IMR-90 (cell line): ENCODE measurements at regions not wholly inside any gene's neighbourhood (a gene's known extent, or its start where the extent isn't known, plus 50 kb on each side); places are given as distances from the start of the nearest gene placed in this dataset.

Source experiments
- ATAC-seq: fragments of 200-7000 bp; cut with Tn5 transposase; 2 replicates; pipeline ENCODE4 v1.9.1; 2020; ENCODE audit warnings: low read depth, mild to moderate bottlenecking, moderate library complexity
- BruUV-seq: library from RNA; stranded (reverse); fragments of 400-500 nt; replicated peaks from 2 replicates; lab custom pipeline; 2021; lab: Mats Ljungman, UMichigan
- CTCF ChIA-PET: fragments of 300-600 bp; formaldehyde crosslinking; extraction: SDS; loops from one replicate; lab custom pipeline; 2021; ENCODE audit warnings: antibody characterized with exemption; lab: Yijun Ruan, JAX
- POLR2A ChIA-PET: fragments of 300-600 bp; sonication (Branson Sonifier 250); formaldehyde crosslinking; loops from one replicate; lab custom pipeline; 2022; ENCODE audit warnings: antibody characterized with exemption; ENCODE audit not compliant: unreplicated experiment; lab: Charles Lee
- DNase-seq: peaks from one replicate; pipeline ENCODE4 v3.0.0; 2013
- H2AFZ ChIP-seq: replicated peaks from 2 replicates; pipeline ENCODE3; 2013; ENCODE audit warnings: low read length, mild to moderate bottlenecking; ENCODE audit not compliant: poor library complexity
- H2AK5ac ChIP-seq: 2 replicates; pipeline ENCODE4 v1.6.1; 2013; ENCODE audit warnings: low read depth, low read length, inconsistent platforms
- H2AK9ac ChIP-seq: replicated peaks from 2 replicates; pipeline ENCODE3; 2013; ENCODE audit warnings: mild to moderate bottlenecking, low read depth, low read length, moderate library complexity; ENCODE audit not compliant: poor library complexity
- H2BK120ac ChIP-seq: 2 replicates; pipeline ENCODE4 v1.6.1; 2013; ENCODE audit warnings: low read depth, low read length, inconsistent platforms
- H2BK15ac ChIP-seq: 3 replicates; pipeline ENCODE4 v1.6.1; 2013; ENCODE audit warnings: low read depth, low read length, inconsistent platforms
- H2BK20ac ChIP-seq: 2 replicates; pipeline ENCODE4 v1.6.1; 2013; ENCODE audit warnings: low read depth, mild to moderate bottlenecking, inconsistent platforms, low read length, moderate library complexity
- H2BK5ac ChIP-seq: 2 replicates; pipeline ENCODE4 v1.6.1; 2013; ENCODE audit warnings: mild to moderate bottlenecking, low read depth, low read length, inconsistent platforms; ENCODE audit not compliant: poor library complexity, severe bottlenecking
- H3K14ac ChIP-seq: replicated peaks from 2 replicates; pipeline ENCODE4 v1.6.1; 2013; ENCODE audit warnings: low read depth, low read length, inconsistent platforms
- H3K18ac ChIP-seq: 2 replicates; pipeline ENCODE4 v1.6.1; 2013; ENCODE audit warnings: low read depth, low read length, control low read depth
- H3K23ac ChIP-seq: 2 replicates; pipeline ENCODE4 v1.6.1; 2013; ENCODE audit warnings: low read depth, low read length, inconsistent platforms
- H3K27ac ChIP-seq: 2 replicates; pipeline ENCODE4 v1.5.1; 2013; ENCODE audit warnings: mild to moderate bottlenecking, control low read depth, low read length; ENCODE audit not compliant: insufficient read depth
- H3K27me3 ChIP-seq: 2 replicates; pipeline ENCODE4 v1.6.1; 2013; ENCODE audit warnings: low read length; ENCODE audit not compliant: control insufficient read depth, insufficient read depth
- H3K36me3 ChIP-seq: 2 replicates; pipeline ENCODE4 v1.6.1; 2013; ENCODE audit warnings: low read length, mixed read lengths; ENCODE audit not compliant: control insufficient read depth, insufficient read depth
- H3K4ac ChIP-seq: 2 replicates; pipeline ENCODE4 v1.6.1; 2013; ENCODE audit warnings: low read depth, low read length, inconsistent platforms
- H3K4me1 ChIP-seq: 2 replicates; pipeline ENCODE4 v1.6.1; 2013; ENCODE audit warnings: low read length, mixed read lengths; ENCODE audit not compliant: control insufficient read depth, insufficient read depth
- H3K4me2 ChIP-seq: 2 replicates; pipeline ENCODE4 v1.6.1; 2013; ENCODE audit warnings: low read depth, mild to moderate bottlenecking, control low read depth, low read length, moderate library complexity
- H3K4me3 ChIP-seq: 2 replicates; pipeline ENCODE4 v1.5.1; 2013; ENCODE audit warnings: low read depth, mild to moderate bottlenecking, control low read depth, low read length, moderate library complexity; ENCODE audit not compliant: insufficient read depth
- H3K56ac ChIP-seq: 2 replicates; pipeline ENCODE4 v1.6.1; 2013; ENCODE audit warnings: low read length, inconsistent platforms; ENCODE audit not compliant: insufficient read depth; ENCODE audit errors: extremely low read depth
- H3K79me1 ChIP-seq, 2 experiments: 2 replicates each; pipeline ENCODE4 v1.6.1; 2013; ENCODE audit warnings: low read length in 2 of 2, inconsistent platforms in 1 of 2, low read depth in 1 of 2
- H3K9ac ChIP-seq: 2 replicates; pipeline ENCODE4 v1.6.1; 2013; ENCODE audit warnings: low read depth, low read length, control low read depth
- H3K9me1 ChIP-seq: 2 replicates; pipeline ENCODE4 v1.6.1; 2013; ENCODE audit warnings: low read length, inconsistent platforms; ENCODE audit not compliant: insufficient read depth
- H3K9me3 ChIP-seq: 2 replicates; pipeline ENCODE4 v1.6.1; 2013; ENCODE audit warnings: low read length; ENCODE audit not compliant: control insufficient read depth, insufficient read depth
- H4K20me1 ChIP-seq: 2 replicates; pipeline ENCODE4 v1.6.1; 2013; ENCODE audit warnings: low read length, inconsistent platforms; ENCODE audit not compliant: insufficient read depth
- H4K5ac ChIP-seq: 2 replicates; pipeline ENCODE4 v1.6.1; 2013; ENCODE audit warnings: mild to moderate bottlenecking, low read depth, low read length, control low read depth
- H4K8ac ChIP-seq, 2 experiments: 2 replicates each; pipeline ENCODE4 v1.6.1; 2013; ENCODE audit warnings: low read depth in 2 of 2, low read length in 2 of 2, control low read depth in 1 of 2, inconsistent platforms in 1 of 2
- H4K91ac ChIP-seq: 2 replicates; pipeline ENCODE4 v1.6.1; 2013; ENCODE audit warnings: low read depth, low read length, inconsistent platforms; ENCODE audit not compliant: insufficient read depth
- BHLHE40 ChIP-seq: fragments of 150-350 bp; IDR thresholded peaks from 2 replicates; pipeline ENCODE4 v1.6.1; 2016; ENCODE audit warnings: mild to moderate bottlenecking, low read depth, low read length
- CEBPB ChIP-seq: IDR thresholded peaks from 2 replicates; pipeline ENCODE4 v1.6.1; 2012; ENCODE audit warnings: low read depth, low read length, improper control_type of control experiment
- CHD1 ChIP-seq: IDR thresholded peaks from 2 replicates; pipeline ENCODE4 v1.6.1; 2012; ENCODE audit warnings: low read depth, low read length, improper control_type of control experiment
- FOS ChIP-seq: fragments of 150-350 bp; IDR thresholded peaks from 2 replicates; pipeline ENCODE4 v1.6.1; 2016; ENCODE audit warnings: low read depth, low read length
- MAFK ChIP-seq: IDR thresholded peaks from 2 replicates; pipeline ENCODE4 v1.6.1; 2012; ENCODE audit warnings: low read depth, low read length, improper control_type of control experiment
- MAZ ChIP-seq: IDR thresholded peaks from 2 replicates; pipeline ENCODE4 v1.6.1; 2012; ENCODE audit warnings: low read depth, mild to moderate bottlenecking, low read length, improper control_type of control experiment, moderate library complexity, borderline replicate concordance
- MXI1 ChIP-seq: IDR thresholded peaks from 2 replicates; pipeline ENCODE4 v1.6.1; 2012; ENCODE audit warnings: low read depth, mild to moderate bottlenecking, low read length, moderate library complexity, borderline replicate concordance
- NFE2L2 ChIP-seq: fragments of 150-350 bp; IDR thresholded peaks from 2 replicates; pipeline ENCODE4 v1.6.1; 2016; ENCODE audit warnings: low read depth, mild to moderate bottlenecking, low read length
- POLR2A ChIP-seq: IDR thresholded peaks from 2 replicates; pipeline ENCODE4 v1.6.1; 2012; ENCODE audit warnings: mild to moderate bottlenecking, low read depth, low read length
- RAD21 ChIP-seq: IDR thresholded peaks from 2 replicates; pipeline ENCODE4 v1.6.1; 2012; ENCODE audit warnings: low read length, improper control_type of control experiment
- RCOR1 ChIP-seq: IDR thresholded peaks from 2 replicates; pipeline ENCODE4 v1.6.1; 2012; ENCODE audit warnings: mild to moderate bottlenecking, low read length, improper control_type of control experiment; ENCODE audit not compliant: insufficient replicate concordance
- RFX5 ChIP-seq: IDR thresholded peaks from 2 replicates; pipeline ENCODE4 v1.8.0; 2012; ENCODE audit warnings: low read depth, mild to moderate bottlenecking, low read length, moderate library complexity
- SMC3 ChIP-seq: fragments of 150-350 bp; IDR thresholded peaks from 2 replicates; pipeline ENCODE4 v1.6.1; 2016; ENCODE audit warnings: low read depth, mild to moderate bottlenecking, antibody characterized with exemption, low read length, moderate library complexity
- WGBS, 2 experiments: methylation state at CpG; one replicate each; pipeline versions ENCODE4 v1.1.5 to v1.1.7; 2013; ENCODE audit warnings: missing lambda C conversion rate in 2 of 2; ENCODE audit not compliant: insufficient read length in 1 of 2; ENCODE audit errors: extremely low coverage in 2 of 2; 5-methylcytosine and 5-hydroxymethylcytosine counted together
- dilution Hi-C: fragments of 300-500 bp; cut with HindIII; formaldehyde crosslinking; loops from one replicate; pipeline ENCODE4 v1.14.3; 2018; ENCODE audit warnings: low sequenced_read_pairs; ENCODE audit not compliant: unreplicated experiment
- in situ Hi-C: fragments of 300-500 bp; cut with MboI; formaldehyde crosslinking; loops from 3 replicates; pipeline ENCODE4 v1.14.3; 2019; ENCODE audit warnings: low sequenced_read_pairs, inconsistent platforms, mixed read lengths
- intact Hi-C: fragments of 100-400 bp; cut with micrococcal nuclease; formaldehyde crosslinking; loops from 2 replicates; pipeline ENCODE4 v1.10.0; 2022
- TF ChIP-seq, protein P1 (sequence below): conservative IDR thresholded peaks from 2 replicates; pipeline ENCODE4 v1.5.1; 2012; ENCODE audit warnings: mild to moderate bottlenecking, low read depth, low read length, improper control_type of control experiment
- TF ChIP-seq, protein P2 (sequence below): fragments of 150-350 bp; IDR thresholded peaks from 2 replicates; pipeline ENCODE4 v1.6.1; 2017; ENCODE audit warnings: mild to moderate bottlenecking, antibody characterized with exemption, low read length, low read depth
- TF ChIP-seq, protein P3 (sequence below): fragments of 150-350 bp; IDR thresholded peaks from 2 replicates; pipeline ENCODE4 v1.6.1; 2016; ENCODE audit warnings: low read depth, mild to moderate bottlenecking, low read length, moderate library complexity, borderline replicate concordance

DNA sequence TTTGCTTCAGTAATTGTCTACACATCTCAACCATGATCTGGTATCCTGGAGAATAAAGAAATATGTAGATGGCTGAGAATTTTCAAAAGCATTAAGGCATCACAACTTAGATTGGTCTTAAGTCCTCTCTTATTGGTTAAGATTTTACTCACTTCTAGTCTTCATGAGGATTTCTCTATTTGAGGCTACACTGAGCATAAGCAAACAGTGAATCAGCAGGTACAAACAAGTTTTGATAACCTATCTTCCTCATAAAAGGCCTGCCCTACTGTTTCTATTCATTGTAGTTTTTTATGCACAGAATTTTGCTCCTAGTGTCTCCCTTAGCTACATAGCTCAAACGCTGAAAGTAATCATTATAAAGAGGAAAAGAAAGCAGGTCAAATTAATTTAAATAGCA lies 460.7 kb upstream of the RPS6KA3 start:
- no peaks in the 10 kb centered on the region for H3K4me1 ChIP-seq
- TF ChIP-seq, protein P1, sequence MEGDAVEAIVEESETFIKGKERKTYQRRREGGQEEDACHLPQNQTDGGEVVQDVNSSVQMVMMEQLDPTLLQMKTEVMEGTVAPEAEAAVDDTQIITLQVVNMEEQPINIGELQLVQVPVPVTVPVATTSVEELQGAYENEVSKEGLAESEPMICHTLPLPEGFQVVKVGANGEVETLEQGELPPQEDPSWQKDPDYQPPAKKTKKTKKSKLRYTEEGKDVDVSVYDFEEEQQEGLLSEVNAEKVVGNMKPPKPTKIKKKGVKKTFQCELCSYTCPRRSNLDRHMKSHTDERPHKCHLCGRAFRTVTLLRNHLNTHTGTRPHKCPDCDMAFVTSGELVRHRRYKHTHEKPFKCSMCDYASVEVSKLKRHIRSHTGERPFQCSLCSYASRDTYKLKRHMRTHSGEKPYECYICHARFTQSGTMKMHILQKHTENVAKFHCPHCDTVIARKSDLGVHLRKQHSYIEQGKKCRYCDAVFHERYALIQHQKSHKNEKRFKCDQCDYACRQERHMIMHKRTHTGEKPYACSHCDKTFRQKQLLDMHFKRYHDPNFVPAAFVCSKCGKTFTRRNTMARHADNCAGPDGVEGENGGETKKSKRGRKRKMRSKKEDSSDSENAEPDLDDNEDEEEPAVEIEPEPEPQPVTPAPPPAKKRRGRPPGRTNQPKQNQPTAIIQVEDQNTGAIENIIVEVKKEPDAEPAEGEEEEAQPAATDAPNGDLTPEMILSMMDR: no peak
- TF ChIP-seq, protein P2, sequence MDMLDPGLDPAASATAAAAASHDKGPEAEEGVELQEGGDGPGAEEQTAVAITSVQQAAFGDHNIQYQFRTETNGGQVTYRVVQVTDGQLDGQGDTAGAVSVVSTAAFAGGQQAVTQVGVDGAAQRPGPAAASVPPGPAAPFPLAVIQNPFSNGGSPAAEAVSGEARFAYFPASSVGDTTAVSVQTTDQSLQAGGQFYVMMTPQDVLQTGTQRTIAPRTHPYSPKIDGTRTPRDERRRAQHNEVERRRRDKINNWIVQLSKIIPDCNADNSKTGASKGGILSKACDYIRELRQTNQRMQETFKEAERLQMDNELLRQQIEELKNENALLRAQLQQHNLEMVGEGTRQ: no peak
- no peak for TF ChIP-seq POLR2A
- no peak for TF ChIP-seq RAD21
- TF ChIP-seq CEBPB: no peak
- TF ChIP-seq, protein P3, sequence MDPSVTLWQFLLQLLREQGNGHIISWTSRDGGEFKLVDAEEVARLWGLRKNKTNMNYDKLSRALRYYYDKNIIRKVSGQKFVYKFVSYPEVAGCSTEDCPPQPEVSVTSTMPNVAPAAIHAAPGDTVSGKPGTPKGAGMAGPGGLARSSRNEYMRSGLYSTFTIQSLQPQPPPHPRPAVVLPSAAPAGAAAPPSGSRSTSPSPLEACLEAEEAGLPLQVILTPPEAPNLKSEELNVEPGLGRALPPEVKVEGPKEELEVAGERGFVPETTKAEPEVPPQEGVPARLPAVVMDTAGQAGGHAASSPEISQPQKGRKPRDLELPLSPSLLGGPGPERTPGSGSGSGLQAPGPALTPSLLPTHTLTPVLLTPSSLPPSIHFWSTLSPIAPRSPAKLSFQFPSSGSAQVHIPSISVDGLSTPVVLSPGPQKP: no peak
- TF ChIP-seq RFX5: no peak
- TF ChIP-seq CHD1: no peak
- TF ChIP-seq MXI1: no peak
- TF ChIP-seq NFE2L2: no peak
- TF ChIP-seq FOS: no peak
- TF ChIP-seq RCOR1: no peak
- no peak for TF ChIP-seq MAFK
- no peak for TF ChIP-seq BHLHE40
- TF ChIP-seq SMC3: no peak
- TF ChIP-seq MAZ: no peak
- no peak overlapping the region for H2BK120ac ChIP-seq
- no peak overlapping the region for H3K18ac ChIP-seq
- H2BK15ac ChIP-seq: no peak overlapping the region
- no peak overlapping the region for H3K27ac ChIP-seq
- WGBS, 2 experiments: no CpG with 5 or more reads among the region's 1 CpG
- no peak overlapping the region for H4K5ac ChIP-seq
- in situ Hi-C loops (no loop called here), dilution Hi-C loops (no loop called here), intact Hi-C loops (no loop called here)
- ATAC-seq (no peak), DNase-seq (no peak)
- no peak overlapping the region for H3K4ac ChIP-seq
- no peaks in the 10 kb centered on the region for H3K36me3 ChIP-seq
- H2AK5ac ChIP-seq: no peak overlapping the region
- H4K91ac ChIP-seq: no peak overlapping the region
- no peak overlapping the region for H3K14ac ChIP-seq
- no peak overlapping the region for H3K4me3 ChIP-seq
- H3K56ac ChIP-seq: no peak overlapping the region
- H4K8ac ChIP-seq: no peak overlapping the region
- no peak overlapping the region for H2AFZ ChIP-seq
- ChIA-PET POLR2A (no interaction called here), CTCF (no interaction called here)
- no peak overlapping the region for H3K9ac ChIP-seq
- BruUV-seq: no TSS peak
- no peaks in the 10 kb centered on the region for H3K27me3 ChIP-seq
- H2BK5ac ChIP-seq: no peak overlapping the region
- H2BK20ac ChIP-seq: no peak overlapping the region
- no peak overlapping the region for H3K23ac ChIP-seq
- H3K9me3 ChIP-seq: no peaks in the 10 kb centered on the region
- H3K79me1 ChIP-seq: no peaks in the 10 kb centered on the region
- no peak overlapping the region for H3K4me2 ChIP-seq
- H2AK9ac ChIP-seq: no peak overlapping the region
- no peaks in the 10 kb centered on the region for H4K20me1 ChIP-seq
- no peaks in the 10 kb centered on the region for H3K9me1 ChIP-seq
